Fibroblast of mammary gland (primary cell): ENCODE measurements at regions not wholly inside any gene's neighbourhood (a gene's known extent, or its start where the extent isn't known, plus 50 kb on each side); places are given as distances from the start of the nearest gene placed in this dataset.

Experiments
- DNase-seq: peaks from one replicate; pipeline ENCODE4 v3.0.0-alpha.2; 2010; ENCODE audit warnings: low read depth
- H3K4me3 ChIP-seq: 2 replicates; pipeline ENCODE4 v1.5.1; 2011; ENCODE audit warnings: low read depth, mild to moderate bottlenecking, low read length, moderate library complexity; ENCODE audit not compliant: control insufficient read depth
- TF ChIP-seq, protein P1 (sequence below): conservative IDR thresholded peaks from 2 replicates; pipeline ENCODE4 v1.5.1; 2011; ENCODE audit warnings: low read depth, low read length, inconsistent platforms; ENCODE audit not compliant: control insufficient read depth, insufficient read depth

DNA sequence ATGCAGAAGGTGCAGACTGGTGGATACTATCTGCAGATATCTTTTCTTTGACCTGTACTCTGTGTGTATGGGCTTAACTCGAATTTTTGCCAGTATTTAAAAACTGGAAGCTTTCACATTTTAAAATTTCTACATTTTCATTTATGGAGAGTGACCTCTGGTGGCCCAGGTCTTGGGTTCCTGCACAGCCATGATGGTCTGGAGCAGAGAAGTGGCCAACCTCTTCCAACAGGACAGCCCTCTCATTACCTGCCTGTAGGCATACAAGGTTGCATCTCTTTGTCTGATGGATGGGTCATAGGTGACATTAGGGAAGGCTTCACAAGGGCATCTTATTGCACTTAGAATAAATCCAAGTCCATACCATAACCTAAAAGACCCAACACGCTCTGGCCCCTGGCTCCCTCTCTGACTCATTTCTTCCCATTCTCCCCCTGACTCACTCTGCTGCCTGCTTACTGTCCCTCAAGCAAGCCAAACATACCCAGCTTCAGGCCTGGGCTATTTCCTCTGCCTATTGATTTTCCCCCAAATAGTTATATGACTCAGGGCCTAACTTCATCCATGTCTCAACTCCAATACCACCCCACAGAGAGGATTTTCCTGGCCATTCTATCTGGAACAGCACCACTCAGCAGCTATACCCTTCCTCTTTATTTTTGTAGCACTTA is 113.3 kb upstream of the SLC1A3 start:
- no peak overlapping the region for H3K4me3 ChIP-seq
- TF ChIP-seq, protein P1, sequence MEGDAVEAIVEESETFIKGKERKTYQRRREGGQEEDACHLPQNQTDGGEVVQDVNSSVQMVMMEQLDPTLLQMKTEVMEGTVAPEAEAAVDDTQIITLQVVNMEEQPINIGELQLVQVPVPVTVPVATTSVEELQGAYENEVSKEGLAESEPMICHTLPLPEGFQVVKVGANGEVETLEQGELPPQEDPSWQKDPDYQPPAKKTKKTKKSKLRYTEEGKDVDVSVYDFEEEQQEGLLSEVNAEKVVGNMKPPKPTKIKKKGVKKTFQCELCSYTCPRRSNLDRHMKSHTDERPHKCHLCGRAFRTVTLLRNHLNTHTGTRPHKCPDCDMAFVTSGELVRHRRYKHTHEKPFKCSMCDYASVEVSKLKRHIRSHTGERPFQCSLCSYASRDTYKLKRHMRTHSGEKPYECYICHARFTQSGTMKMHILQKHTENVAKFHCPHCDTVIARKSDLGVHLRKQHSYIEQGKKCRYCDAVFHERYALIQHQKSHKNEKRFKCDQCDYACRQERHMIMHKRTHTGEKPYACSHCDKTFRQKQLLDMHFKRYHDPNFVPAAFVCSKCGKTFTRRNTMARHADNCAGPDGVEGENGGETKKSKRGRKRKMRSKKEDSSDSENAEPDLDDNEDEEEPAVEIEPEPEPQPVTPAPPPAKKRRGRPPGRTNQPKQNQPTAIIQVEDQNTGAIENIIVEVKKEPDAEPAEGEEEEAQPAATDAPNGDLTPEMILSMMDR = no peak
- DNase-seq = peak; percentile 86

DNA sequence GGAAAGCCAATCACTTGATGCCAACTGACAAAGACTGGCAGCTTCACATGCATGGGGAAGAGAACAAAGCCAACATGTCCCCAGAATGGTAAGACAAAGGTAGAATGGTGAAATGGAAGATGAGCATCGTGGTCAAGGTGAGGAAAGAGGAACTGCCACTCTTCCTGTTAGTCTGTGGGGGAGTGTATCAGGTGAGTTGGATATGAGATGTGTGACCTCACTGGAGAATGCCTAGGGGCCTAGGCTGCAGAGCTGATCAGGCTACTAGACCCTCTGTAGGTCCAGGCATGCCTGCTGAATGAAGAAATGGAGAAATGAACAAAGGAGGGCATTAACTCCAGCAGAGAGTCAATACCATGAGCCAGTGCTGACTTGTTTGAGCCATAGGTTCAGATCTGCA is 112.4 kb upstream of the SLC1A3 start:
- no peak overlapping the region for H3K4me3 ChIP-seq
- TF ChIP-seq, protein P1 = no peak
- DNase-seq = no peak

DNA sequence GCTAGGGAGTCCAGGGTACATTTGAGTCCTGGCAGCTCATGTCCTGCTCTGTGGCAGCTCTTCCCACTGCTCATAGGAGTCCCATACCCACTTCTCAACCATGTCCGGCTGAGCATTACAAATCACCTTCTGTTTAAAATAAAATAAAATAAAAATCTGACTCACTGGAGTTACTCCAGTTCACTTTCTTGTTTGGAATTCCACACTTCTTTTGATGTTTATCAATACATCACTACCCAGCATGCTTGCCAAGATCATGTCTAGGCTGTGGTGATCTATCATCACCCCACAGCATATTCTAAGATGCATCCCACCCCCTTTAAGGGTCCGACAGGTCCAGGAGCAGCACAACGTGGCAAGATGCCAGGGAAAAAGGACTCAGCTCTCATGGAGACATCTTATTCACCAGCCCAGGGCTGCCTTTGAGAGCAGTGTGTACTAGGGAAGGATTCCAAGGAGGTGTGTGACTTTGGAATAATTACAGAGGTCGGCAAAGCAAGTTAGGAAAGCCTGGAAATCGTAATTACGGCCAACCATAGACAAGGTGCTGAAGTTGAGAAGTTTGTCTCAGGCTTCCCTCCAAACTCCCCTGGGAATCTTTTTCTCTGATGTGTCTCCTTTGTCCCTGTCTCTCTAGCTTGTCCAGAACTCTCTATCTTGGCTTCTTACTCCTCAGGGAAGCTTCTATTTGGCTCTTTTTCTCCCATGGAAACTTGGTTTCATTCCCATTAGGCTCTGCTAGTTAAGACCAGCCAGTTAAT is 111.4 kb upstream of the SLC1A3 start:
- TF ChIP-seq, protein P1 = no peak
- peak; percentile 74 for DNase-seq
- no peak overlapping the region for H3K4me3 ChIP-seq

DNA sequence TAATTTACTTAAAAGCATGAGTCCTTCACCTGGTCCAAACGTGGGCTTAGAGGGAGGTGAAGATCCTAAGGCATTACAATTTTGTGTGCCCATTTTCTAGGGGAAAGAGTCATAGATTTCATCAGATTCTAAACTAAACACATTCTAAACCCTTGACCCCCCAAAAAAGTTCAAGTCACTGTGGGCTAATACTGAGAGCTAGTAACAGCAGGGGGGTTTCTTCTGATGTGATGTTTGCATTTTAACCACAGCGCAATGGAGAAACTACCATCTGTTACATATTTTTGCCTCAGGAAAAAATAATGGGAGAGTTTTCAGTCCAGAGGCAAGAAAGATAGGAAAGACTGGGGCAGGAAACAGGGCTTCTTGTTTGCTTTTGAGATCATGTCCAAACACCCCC is 110.8 kb upstream of the SLC1A3 start:
- no peak overlapping the region for H3K4me3 ChIP-seq
- no peak for DNase-seq
- TF ChIP-seq, protein P1 = no peak

DNA sequence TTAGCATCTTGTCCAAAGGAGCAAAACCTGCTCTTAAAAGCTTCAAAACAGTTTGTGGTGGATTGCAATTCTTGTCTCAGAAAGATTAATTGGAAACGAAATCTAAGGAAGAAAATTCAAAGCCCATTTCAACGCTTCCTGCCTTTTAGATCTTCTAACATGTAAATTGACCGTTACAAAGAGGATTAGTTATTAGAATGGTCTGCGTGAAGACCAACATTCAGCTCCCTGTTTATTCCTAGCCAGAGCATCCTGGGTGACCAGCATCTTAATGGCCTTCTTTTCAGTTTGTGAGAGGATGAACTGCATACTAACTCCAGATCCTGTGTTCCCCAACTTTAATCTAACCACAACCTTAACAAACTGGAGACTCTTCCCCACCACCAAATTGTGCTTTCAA is 109.9 kb upstream of the SLC1A3 start:
- no peak for DNase-seq
- TF ChIP-seq, protein P1 = no peak
- H3K4me3 ChIP-seq = no peak overlapping the region

DNA sequence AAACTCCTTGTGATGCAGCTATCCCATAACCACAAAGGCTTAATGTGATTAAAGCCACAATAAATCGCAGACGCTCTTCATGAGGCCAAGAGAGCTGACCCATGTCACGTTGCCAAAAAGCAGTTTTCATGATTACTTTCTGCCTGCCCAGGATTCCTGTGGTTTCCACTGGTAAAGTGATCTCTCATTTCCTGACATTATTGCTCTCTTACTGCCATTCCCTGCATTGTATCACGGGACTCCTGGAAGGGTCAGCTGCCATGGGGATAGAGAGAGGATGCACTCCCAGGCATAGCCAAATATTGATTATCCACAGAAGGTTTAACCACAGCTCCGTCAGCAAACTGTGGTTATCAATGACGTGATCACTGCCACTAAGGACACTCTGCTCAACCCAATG is 103.8 kb upstream of the SLC1A3 start:
- no peak overlapping the region for H3K4me3 ChIP-seq
- DNase-seq = peak; percentile 98
- TF ChIP-seq, protein P1 = no peak
